ENCODE measurements at regions not wholly inside any gene's neighbourhood (a gene's known extent, or its start where the extent isn't known, plus 50 kb on each side); places are given as distances from the start of the nearest gene placed in this dataset.
"Not testable (repeated sequence)": the region's sequence is repeated elsewhere in the genome, so short reads cannot be mapped to it uniquely, and the experiment has no call there.

DNA sequence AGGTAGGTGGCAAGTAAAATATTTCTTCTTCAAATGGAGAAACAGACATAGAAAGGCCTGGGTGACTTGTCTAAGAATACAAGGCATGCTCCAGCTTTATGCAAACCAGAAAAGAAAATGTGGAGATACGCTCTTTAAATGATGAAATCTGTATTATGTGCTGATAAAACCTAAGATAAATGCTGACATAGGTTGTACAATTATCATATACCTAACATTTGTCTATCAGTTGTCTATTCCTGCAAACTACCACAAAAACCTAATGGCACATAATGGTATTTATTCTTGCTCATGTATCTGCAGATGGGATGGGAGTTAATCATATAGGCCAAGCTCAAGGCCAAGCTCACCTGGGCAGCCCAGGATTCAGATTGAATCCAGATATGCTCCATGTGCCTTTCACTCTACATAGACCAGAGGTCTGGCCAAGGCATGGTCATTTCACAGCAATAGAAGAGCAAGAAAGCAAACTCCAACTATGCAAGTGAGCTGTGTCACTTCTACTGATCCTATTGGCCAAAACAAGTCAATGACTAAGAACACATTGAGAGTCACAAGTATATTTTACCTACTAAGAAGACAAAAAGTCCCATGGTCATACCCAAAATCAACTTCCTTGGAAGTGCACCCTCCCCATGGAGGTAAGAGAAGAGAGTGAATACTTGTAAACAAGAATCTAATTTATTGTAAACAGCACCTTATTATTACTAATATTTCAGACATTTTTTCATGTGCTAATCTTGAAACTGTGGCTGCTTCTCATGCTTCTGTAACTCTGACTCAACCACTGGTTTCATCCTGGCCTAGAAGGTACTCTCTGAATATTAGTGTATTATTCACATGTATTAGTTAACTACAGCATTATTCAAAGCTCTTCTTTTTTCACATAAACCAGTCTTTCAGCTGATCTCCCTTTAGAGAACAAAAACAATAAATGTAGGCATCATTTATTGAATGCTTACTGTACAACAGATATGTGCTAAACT lies 270.7 kb upstream of the SOX9 start:
- no peak for DNase-seq

DNA sequence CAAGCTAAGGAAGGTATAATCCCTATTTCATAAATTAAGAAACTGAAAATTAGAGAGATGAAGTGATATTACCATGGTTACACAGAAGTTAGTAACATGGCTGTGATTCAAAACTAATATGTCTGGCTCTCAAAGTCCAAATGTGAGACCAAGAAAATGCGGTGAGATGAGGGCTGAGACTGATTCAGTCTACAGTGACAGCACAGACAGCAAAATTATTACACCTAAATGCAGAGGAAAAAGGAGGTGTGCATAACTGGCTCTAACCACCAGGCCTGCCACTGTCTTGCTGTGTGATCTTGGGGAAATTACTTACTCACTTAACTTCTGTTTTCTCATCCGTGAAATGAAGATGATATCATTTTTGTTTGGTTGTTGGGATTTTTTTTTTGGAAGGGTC lies 270.0 kb upstream of the SOX9 start:
- no peak for DNase-seq

- DNase-seq = no peak
Observed at GRCh38 chr17:71855010-71855409, 265.8 kb upstream of the SOX9 start.

DNA sequence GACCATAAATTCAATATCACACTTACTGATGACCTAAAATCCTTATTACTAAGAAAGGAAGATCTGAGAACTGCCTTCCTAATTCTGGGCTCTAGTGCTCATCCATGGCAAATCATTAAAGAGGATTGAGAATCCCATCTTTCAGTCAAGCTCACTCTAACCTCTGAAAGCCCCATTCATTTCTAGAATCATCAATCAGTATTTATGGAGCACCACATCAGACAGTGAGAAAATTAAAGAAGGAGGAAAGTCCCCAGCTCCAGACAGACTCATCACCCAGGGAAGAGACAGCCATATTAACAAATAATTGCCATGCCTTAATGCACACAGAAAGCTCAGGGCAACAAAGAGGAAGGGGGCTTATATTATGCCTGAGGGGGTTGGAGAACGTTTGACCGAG lies 256.1 kb upstream of the SOX9 start:
- DNase-seq = no peak

- no peak for DNase-seq
Observed at GRCh38 chr17:71866095-71866494, 254.7 kb upstream of the SOX9 start.

GRCh38 chr17:71869293-71869692 lies 251.5 kb upstream of the SOX9 start:
- no peak for DNase-seq

DNA sequence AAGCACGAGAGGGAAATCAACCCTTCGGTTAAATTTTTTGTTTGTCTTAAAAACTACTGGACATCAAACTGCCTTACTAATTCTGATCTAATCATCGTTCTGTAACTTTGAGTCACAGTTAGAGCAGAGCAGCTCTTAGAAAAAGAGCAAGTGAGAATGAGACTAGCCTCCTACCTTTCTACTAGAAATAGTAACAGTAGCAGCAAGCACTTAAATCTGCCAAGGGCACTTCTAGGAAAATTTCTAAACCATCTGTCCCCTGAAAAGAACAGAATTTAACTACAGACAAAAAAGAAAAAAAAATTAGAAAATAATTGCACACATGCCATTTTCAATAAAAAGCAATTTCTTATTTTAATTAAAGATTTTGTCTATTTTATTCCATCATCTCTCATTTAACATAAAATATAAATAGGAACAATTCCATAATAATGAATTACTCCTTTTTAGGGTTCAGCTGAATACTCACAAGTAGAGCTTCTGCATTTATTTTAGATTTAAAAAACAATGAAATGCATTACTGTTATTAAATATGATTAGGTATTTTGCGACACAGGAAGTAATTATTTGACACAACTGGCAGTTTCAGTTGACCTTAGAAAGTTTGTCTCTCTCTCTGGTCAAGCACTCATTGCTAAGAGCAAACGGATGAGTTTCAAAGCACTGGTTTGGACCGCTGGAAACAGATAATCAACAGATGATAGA lies 250.8 kb upstream of the SOX9 start:
- DNase-seq = no peak

GRCh38 chr17:71870546-71870862 lies 250.3 kb upstream of the SOX9 start:
- no peak for DNase-seq

- no peak for DNase-seq
Observed at GRCh38 chr17:71872843-71873485, 247.9 kb upstream of the SOX9 start.

DNA sequence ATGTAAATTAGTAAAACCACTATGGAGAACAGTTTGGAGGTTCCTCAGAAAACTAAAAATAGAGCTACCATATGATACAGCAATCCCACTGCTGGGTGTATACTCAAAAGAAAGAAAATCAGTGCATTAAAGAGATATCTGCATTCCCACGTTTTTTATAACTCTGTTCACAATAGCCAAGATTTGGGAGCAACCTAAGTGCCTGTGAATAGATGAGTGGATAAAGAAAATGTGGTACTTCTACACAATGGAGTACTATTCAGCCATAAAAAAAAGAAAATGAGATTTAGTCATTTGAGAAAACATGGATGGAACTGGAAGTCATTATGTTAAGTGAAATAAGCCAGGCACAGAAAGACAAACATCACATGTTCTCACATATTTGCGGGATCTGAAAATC lies 246.0 kb upstream of the SOX9 start:
- not testable (repeated sequence) for DNase-seq

DNA sequence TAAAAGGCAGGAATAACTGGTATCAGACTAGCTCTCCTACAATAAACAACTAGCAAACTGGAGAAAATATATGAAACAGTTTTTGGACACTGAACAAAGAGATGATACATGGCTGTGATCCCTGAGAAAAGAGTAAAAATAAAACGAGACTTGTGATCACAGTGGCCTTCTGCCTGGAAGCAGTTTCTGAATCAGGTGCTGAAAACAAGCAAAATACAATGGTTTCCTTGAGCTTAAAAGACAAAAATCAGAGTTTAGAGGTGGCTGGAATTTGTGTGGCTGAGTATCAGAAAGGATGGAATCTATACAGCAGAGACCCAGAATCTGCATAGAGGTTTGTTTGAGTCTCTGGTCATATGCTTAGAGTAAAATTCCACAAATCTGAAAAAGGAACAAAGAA lies 242.5 kb upstream of the SOX9 start:
- no peak for DNase-seq

DNA sequence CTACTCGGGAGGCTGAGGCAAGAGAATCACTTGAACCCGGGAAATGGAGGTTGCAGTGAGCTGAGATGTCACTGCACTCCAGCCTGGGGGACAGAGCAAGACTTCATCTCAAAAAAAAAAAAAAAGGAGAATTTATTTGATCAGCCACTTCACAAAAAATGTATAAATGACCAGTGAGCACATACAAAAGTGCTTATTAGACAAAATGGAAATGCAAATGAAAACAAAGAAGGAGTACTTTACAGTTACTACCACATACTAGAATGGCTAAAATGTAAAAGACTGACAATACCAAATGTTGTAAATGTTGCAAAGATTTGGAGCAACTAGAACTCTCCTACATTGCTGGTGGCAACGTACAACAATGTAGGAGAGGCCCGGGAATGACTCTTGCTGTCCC lies 241.8 kb upstream of the SOX9 start:
- no peak for DNase-seq

- no peak for DNase-seq
Observed at GRCh38 chr17:71881041-71881440, 239.8 kb upstream of the SOX9 start.

- no peak for DNase-seq
Observed at GRCh38 chr17:71881581-71881980, 239.2 kb upstream of the SOX9 start.

GRCh38 chr17:71883258-71883657 lies 237.6 kb upstream of the SOX9 start:
- no peak for DNase-seq

DNA sequence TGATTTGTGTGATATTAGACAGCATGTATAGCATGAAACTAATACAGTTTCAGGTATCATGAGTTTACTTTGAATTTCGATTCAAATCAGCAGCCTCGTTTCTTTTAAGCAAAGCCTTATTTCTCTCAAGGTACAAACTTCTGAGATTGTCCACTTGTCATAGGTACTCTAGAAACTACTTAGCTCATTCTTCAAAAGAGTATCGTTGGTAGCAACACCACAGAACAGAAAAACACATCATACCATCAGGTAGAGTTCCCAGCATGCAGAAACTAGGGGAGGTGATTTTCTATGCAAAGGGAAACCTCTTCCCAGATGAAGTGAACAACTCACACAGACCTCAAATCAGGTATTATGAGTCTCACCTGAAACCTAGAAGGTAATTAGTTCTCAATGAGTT lies 237.0 kb upstream of the SOX9 start:
- no peak for DNase-seq

- DNase-seq = no peak
Observed at GRCh38 chr17:71885662-71886061, 235.2 kb upstream of the SOX9 start.

- DNase-seq = no peak
Observed at GRCh38 chr17:71899317-71899716, 221.5 kb upstream of the SOX9 start.

DNA sequence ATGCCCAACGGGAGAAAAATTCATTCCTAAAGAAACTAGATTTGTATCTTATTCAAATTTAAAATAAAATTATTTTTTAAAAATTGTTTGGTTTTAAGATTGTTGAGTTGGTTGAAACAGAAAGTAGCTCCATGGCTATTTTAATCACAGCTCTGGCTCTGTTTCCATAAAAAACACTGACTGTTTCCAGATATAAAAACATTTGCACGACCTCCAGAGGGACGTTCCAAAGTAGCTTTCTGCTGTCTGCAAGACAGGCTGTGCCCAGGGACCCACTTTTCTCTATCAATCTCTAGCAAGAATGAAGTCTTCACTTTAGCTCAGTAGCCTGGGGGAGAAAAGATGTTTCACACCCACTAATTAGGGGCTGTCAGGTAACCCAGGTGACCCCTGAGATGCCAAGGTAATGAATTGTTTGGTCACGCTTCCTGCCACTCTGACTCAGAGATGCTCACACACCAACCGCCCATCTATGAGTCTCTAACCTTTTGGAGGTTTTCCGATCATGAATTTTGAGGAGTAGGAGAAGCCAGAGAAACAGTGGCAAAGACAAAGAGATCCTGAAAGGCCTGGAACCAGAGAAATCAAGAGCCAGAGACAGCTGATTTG lies 220.1 kb upstream of the SOX9 start:
- no peak for DNase-seq

DNA sequence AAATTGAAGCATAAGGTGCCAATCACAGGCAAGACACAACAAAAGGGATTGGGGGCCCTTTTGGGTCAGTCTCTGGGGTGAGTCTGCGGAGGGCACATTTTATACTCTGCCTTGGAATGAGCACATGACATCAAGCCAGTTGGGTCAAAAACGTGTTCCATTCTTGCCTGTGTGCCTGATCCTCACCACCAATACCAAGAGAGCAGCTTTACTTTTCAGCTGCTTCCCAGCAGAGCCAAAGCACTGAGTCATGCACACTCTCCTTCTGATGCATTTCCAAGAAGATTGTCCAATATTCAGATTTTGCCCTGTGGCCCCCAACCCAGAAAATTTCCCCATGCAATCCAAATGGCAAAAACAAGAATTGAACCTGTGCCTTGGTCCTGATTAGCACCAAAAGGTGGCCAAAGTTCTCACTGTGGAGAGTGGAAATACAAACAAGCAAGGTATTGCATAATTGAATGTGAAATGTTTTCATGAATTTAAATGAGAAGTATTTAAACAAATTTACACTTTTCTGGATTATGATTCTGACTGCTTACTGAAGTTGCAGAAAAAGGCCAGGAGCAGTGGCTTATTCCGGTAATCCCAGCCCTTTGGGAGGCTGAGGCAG lies 217.8 kb upstream of the SOX9 start:
- DNase-seq = no peak

DNA sequence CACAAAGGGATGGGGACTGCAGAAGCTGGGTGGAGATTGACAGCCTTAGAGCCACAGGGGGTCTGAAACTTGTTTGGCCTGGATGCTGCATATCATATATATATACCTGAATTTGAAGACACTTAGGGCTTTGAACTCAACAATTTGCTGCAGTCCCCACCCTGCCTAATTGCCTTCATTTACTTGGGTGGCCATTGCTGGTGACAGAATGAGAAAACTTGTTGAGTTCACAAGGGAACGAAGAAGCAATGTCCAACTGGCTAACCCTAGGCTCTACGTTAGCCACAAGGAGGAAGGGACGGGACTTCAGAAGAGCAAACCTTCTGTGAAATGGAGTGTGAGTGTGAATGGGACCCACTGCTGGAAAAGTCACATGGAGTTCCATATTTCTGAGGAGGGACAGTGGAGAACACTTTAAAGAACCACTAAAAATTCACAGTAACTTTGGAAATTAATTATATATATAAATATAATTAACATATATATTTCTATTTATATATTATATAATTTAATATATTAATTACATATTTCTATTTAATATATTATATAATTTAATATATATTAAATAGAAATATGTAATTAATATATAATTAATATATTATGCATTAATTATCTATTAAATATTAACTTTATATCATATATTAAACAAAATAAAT lies 215.3 kb upstream of the SOX9 start:
- DNase-seq = no peak

DNA sequence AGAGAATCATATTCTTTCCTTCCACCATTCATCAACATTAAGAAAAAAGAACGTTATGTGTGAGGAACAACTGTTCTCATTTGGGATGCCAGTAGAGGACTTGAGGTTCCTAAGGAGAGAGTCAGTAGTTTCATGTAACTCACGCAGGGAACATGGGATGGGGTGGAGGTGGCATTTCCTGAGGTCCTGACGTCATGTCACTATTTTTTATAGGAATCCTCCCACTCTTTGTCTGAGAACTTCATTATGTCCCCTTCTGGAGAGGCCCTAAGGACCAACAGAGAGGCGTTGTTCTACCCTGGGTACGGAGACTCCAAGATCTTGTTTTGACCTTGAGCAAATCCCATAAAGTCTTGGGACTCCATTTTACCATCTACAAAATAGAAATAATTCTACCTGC lies 211.7 kb upstream of the SOX9 start:
- no peak for DNase-seq

DNA sequence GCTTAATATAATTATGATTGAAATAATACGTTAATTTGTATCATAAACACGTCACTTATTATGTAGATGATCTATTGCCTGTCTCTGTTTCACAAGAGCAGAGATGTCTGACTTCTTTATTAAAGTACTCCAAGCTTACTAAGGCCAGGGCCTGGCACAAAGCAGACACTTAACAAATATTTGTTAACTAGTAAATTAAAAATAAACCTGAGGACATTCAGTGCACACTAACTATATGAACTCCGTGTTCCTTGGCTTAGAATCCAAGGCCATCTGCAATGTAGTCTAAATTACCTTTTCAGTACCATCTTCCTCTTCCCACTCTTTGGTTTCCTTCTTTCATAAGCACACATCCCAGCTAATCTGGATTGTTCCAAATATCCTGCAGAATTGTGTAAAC lies 210.8 kb upstream of the SOX9 start:
- DNase-seq = no peak

Measured in amniotic stem cell (primary cell).